Muscle of leg (tissue), 3 donors: ENCODE measurements at regions not wholly inside any gene's neighbourhood (a gene's known extent, or its start where the extent isn't known, plus 50 kb on each side); places are given as distances from the start of the nearest gene placed in this dataset.
"Not testable (repeated sequence)": the region's sequence is repeated elsewhere in the genome, so short reads cannot be mapped to it uniquely, and the experiment has no call there.

Experiments
- DNase-seq: peaks from one replicate; pipeline ENCODE4 v3.0.0; 2013
- H3K27ac ChIP-seq: one replicate; pipeline ENCODE4 v1.5.1; 2013; ENCODE audit warnings: mild to moderate bottlenecking, low read length, control low read depth
- H3K27me3 ChIP-seq: one replicate; pipeline ENCODE4 v1.6.1; 2013; ENCODE audit warnings: low read length; ENCODE audit not compliant: control insufficient read depth, insufficient read depth
- H3K36me3 ChIP-seq: one replicate; pipeline ENCODE4 v1.6.1; 2013; ENCODE audit warnings: low read length; ENCODE audit not compliant: control insufficient read depth, insufficient read depth
- H3K4me1 ChIP-seq: one replicate; pipeline ENCODE4 v1.6.1; 2013; ENCODE audit warnings: low read length; ENCODE audit not compliant: control insufficient read depth, insufficient read depth
- H3K4me3 ChIP-seq: one replicate; pipeline ENCODE4 v1.5.1; 2013; ENCODE audit warnings: low read length, control low read depth
- H3K9me3 ChIP-seq: replicated peaks from 2 replicates; pipeline ENCODE4 v1.6.1; 2013; ENCODE audit warnings: low read depth, low read length; ENCODE audit not compliant: control insufficient read depth
- WGBS: methylation state at CpG from one replicate; pipeline ENCODE4 v1.1.5; 2013; ENCODE audit warnings: missing lambda C conversion rate; ENCODE audit not compliant: insufficient coverage; 5-methylcytosine and 5-hydroxymethylcytosine counted together

- Histone ChIP-seq H3K27ac (peak overlapping the region; percentile 23), H3K36me3 (no peaks in the 10 kb centered on the region), H3K9me3 (no peaks in the 10 kb centered on the region), H3K4me3 (no peak overlapping the region), H3K27me3 (no peaks in the 10 kb centered on the region), H3K4me1 (no peaks in the 10 kb centered on the region)
- peak; percentile 92 for DNase-seq
- WGBS: no CpG with 5 or more reads among the region's 5 CpGs
These were observed 754.1 kb downstream of the NOVA1 start for GRCh38 chr14:25843481-25844470.

- H3K36me3 ChIP-seq: no peaks in the 10 kb centered on the region
- no peaks in the 10 kb centered on the region for H3K4me1 ChIP-seq
- no peak overlapping the region for H3K4me3 ChIP-seq
- DNase-seq: no peak
- H3K27me3 ChIP-seq: no peaks in the 10 kb centered on the region
- WGBS: no CpG with 5 or more reads among the region's 2 CpGs
- no peak overlapping the region for H3K27ac ChIP-seq
- H3K9me3 ChIP-seq: no peaks in the 10 kb centered on the region
These were observed 756.6 kb downstream of the NOVA1 start for GRCh38 chr14:25841226-25841625.

GRCh38 chr14:25837551-25837965 is 760.3 kb downstream of the NOVA1 start:
- Histone ChIP-seq H3K9me3 (no peaks in the 10 kb centered on the region), H3K4me1 (no peaks in the 10 kb centered on the region), H3K27ac (no peak overlapping the region), H3K4me3 (no peak overlapping the region), H3K36me3 (no peaks in the 10 kb centered on the region), H3K27me3 (no peaks in the 10 kb centered on the region)
- 30% methylated on average over 2 of the region's 3 CpGs for WGBS
- peak; percentile 44 for DNase-seq

- Histone ChIP-seq H3K27me3 (no peaks in the 10 kb centered on the region), H3K4me1 (no peaks in the 10 kb centered on the region), H3K4me3 (no peak overlapping the region), H3K27ac (no peak overlapping the region), H3K36me3 (no peaks in the 10 kb centered on the region), H3K9me3 (no peaks in the 10 kb centered on the region)
- WGBS: no CpG with 5 or more reads among the region's 3 CpGs
- DNase-seq: no peak
These were observed 761.2 kb downstream of the NOVA1 start for GRCh38 chr14:25836636-25837035.

GRCh38 chr14:25833341-25834126 is 764.3 kb downstream of the NOVA1 start:
- Histone ChIP-seq H3K27me3 (no peaks in the 10 kb centered on the region), H3K27ac (no peak overlapping the region), H3K4me3 (no peak overlapping the region), H3K36me3 (no peaks in the 10 kb centered on the region), H3K9me3 (no peaks in the 10 kb centered on the region), H3K4me1 (no peaks in the 10 kb centered on the region)
- 93% methylated on average over 2 of the region's 12 CpGs for WGBS
- DNase-seq: peak; percentile 80

- 88% methylated on average over 2 of the region's 4 CpGs for WGBS
- H3K4me3 ChIP-seq: no peak overlapping the region
- no peaks in the 10 kb centered on the region for H3K36me3 ChIP-seq
- H3K9me3 ChIP-seq: no peaks in the 10 kb centered on the region
- no peak overlapping the region for H3K27ac ChIP-seq
- DNase-seq: no peak
- H3K27me3 ChIP-seq: no peaks in the 10 kb centered on the region
- H3K4me1 ChIP-seq: no peaks in the 10 kb centered on the region
These were observed 765.2 kb downstream of the NOVA1 start for GRCh38 chr14:25832585-25832984.

GRCh38 chr14:25828562-25828961 is 769.3 kb downstream of the NOVA1 start:
- WGBS: no CpG with 5 or more reads among the region's 4 CpGs
- Histone ChIP-seq H3K36me3 (no peaks in the 10 kb centered on the region), H3K4me1 (no peaks in the 10 kb centered on the region)

GRCh38 chr14:25826105-25826504 is 771.7 kb downstream of the NOVA1 start:
- H3K4me1 ChIP-seq: no peaks in the 10 kb centered on the region
- H3K4me3 ChIP-seq: no peak overlapping the region
- H3K36me3 ChIP-seq: no peaks in the 10 kb centered on the region
- H3K27me3 ChIP-seq: no peaks in the 10 kb centered on the region
- no peak for DNase-seq
- H3K9me3 ChIP-seq: no peaks in the 10 kb centered on the region
- no CpG with 5 or more reads among the region's 1 CpG for WGBS
- no peak overlapping the region for H3K27ac ChIP-seq

More at GRCh38 chr14:25828562-25828961, 769.3 kb downstream of the NOVA1 start:
- no peaks in the 10 kb centered on the region for H3K27me3 ChIP-seq
- no peak overlapping the region for H3K27ac ChIP-seq
- DNase-seq: no peak
- no peak overlapping the region for H3K4me3 ChIP-seq
- H3K9me3 ChIP-seq: no peaks in the 10 kb centered on the region

GRCh38 chr14:25820368-25820767 is 770.4 kb upstream of the STXBP6 start:
- Histone ChIP-seq H3K4me3 (no peak overlapping the region), H3K9me3 (no peaks in the 10 kb centered on the region), H3K36me3 (no peaks in the 10 kb centered on the region), H3K27me3 (no peaks in the 10 kb centered on the region), H3K4me1 (no peaks in the 10 kb centered on the region), H3K27ac (no peak overlapping the region)
- WGBS: 90% methylated on average over 1 of the region's 1 CpG
- no peak for DNase-seq

GRCh38 chr14:25814622-25815021 is 764.7 kb upstream of the STXBP6 start:
- H3K9me3 ChIP-seq, H3K4me3 ChIP-seq, H3K4me1 ChIP-seq, H3K27me3 ChIP-seq, DNase-seq, H3K27ac ChIP-seq, H3K36me3 ChIP-seq: not testable (repeated sequence)
- no CpG with 5 or more reads among the region's 3 CpGs for WGBS
